NCI-H524 (cell line): ENCODE measurements at regions not wholly inside any gene's neighbourhood (a gene's known extent, or its start where the extent isn't known, plus 50 kb on each side); places are given as distances from the start of the nearest gene placed in this dataset.
A peak's percentile ranks its signal among the peaks of the same experiment; 100 is the strongest.
"Not testable (repeated sequence)": the region's sequence is repeated elsewhere in the genome, so short reads cannot be mapped to it uniquely, and the experiment has no call there.

Experiments used
- DNase-seq, 2 experiments: peaks; one replicate each; lab custom pipeline; 2025; lab: John Stamatoyannopoulos, UW

DNA sequence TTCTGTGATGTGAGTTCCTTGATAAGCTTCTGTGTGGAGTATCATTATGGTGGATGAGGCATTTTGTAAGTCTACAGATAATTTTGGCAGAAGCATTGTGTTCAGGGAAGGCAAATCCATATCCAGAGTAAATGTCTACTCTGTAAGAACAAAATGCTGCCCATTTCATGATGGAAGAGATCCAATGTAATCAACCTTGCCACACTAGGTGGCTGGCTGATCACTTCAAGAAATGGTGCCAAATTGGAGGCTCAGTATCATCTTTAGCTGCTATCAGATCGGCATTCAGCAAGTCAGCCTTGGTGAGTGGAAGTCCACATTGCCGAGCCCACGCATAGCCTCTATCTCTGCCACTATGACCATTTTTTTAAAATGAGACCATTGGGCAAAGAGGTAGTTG is 565.8 kb upstream of the USP24 start:
- DNase-seq, result no peak

DNA sequence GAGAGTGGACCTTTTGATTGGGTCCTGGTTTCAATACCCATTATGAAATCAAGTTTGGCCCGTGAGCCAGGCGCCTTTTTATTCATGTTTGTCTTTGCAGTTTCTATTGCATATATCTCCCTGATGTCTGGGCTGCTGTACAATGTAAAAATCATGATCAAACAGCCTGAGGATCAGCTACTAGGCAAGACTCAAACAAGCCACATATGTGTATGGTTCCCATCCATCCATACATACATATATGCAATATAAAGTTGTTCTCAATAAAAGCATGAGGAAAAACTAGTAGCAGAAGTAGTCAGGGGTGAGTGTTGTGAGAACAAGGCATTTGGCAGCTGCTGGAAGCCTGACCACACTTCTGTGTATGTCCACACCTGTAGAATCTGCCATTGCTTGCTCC is 562.4 kb upstream of the USP24 start:
- DNase-seq, result no peak

DNA sequence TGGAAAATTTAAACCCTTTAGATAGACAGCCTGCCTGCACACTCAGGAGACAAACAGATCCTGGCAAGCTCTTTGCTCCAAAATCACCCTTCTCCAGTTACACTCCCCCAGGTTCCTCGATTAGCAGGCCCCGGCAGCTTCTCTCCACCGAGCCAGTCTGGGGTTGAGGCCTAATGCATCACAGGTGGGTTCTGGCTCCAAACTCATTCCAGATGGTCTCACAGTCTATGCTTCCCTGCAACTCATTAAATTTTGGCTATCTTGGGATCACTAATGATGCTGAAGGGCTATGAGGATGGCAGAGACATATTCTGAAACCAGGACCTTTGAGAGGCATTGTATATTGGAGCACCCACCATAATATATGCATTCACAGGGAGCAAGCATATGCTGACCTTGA is 559.8 kb upstream of the USP24 start:
- DNase-seq, result peak in 1 of 2 experiments; percentile 3

DNA sequence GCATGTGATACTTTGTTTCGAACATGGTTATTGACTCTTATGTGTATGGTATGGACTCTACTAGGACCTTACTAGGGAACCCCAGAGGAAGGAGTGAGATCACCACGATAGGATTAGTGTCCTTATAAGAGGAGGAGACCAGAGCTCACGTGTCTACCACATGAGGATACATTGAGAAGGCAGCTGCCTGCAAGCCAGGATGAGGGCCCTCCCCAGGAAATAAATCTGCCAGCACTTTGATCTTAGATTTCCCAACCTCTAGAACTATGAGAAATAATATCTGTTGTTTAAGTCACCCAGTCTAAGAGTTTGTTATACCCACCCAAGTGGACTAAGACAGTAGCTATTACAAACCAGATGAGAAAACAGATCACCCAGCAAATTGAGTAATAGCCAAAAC is 559.3 kb upstream of the USP24 start:
- no peak for DNase-seq

DNA sequence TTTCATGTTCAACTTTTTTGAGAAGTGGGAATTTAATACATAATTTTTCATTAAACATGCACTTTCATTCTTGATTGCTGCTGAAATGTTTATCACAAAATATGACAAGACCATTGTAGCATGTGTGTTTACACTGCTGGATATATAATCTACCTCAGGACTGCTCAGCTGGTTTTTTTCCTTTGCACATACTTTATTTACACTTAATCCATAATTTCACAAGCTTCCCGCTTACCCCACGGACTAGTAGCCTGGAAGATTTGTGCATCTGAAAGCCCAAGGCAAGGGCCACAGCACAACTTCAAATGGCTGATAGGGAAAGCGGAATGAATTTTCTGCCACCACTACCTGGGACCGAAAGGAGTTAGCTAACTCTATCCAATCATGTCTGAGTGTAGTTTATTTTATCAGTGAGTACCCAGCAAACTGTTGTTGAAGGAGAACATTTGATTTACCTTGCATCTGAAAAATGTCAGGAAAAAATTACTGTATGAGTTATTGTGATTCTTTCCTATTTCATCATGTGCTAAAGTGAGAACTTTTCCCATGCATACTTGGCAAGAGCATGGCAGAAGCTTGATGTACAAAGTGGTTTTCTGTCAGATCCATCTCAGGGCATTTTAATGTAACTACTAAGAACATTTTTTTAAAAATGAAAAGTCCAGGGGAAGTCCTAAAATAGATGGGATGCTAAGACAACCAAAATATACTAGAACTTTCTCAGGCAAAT is 558.2 kb upstream of the USP24 start:
- no peak for DNase-seq

DNA sequence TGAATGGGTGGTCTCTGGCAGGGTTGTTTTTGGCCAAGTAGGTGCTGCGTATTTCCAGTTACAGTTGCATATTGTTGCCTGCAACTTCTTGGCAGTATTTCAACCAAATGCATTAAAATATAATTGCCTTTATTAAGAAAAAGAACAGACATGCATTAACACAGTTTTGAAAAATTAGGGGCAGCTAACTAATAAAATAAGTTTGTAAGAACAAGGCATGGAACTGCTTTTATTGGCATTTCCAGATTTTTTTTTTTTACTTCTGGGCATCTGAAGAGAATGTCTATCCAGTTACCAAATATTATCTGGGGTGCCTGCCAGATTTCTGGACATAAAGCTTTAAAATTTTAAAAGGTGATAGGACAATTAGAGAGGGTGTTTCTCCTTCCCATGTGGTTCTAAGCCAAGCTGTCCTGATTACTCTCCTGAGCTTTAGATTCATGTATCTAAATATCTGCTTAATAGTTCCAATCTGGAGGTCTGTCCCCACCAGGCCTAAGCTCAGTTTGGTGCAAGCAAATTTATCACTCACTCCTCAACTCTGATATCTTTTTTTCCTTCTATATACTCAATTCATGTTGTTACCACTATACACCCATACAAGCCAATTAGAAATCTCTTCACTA is 553.3 kb upstream of the USP24 start:
- no peak for DNase-seq

DNA sequence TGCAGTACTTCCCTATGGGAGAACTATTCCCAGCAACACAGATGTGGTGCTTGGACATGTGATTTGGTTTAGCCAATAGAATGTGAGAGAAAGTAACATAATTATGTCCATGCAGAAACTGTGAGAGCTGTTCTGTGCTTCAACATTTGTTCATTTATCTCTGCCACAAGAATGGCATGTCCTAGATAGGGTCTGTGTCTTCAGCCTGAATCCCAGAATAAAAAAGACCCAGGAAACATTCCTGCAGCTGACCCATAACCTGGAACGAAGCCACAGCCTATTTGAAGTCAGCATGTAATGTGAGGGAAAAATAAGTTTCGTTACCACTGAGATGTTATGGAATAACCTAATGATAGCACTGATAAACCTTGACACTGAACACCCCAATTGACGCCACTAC is 552.0 kb upstream of the USP24 start:
- DNase-seq, result no peak

DNA sequence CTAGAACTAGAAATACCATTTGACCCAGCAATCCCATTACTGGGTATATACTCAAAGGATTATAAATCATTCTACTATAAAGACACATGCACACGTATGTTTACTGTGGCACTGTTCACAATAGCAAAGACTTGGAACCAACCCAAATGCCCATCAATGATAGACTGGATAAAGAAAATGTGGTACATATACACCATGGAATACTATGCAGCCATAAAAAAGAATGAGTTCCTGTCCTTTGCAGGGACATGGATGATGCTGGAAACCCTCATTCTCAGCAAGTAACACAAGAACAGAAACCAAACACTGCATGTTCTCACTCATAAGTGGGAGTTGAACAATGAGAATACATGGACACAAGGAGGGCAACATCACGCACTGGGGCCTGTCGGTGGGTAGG is 550.3 kb upstream of the USP24 start:
- DNase-seq, result not testable (repeated sequence)

DNA sequence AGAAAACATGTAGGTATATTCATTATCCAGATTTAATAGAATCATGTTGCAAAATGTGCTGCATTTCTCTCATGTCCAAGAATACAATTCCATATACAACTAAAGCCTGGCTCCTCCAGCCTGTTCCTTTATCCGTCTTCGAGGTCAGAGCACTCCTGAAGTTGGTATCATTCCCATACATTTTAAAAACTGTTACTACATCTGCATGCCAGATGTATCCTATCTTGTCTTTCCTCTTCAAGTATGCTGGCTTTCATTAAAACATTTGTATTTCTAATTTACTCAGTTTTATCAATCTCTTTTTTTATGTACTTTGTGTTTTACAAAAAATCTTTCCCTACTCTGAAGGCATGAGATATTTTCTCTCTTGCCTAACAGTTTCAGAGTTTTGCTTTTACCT is 536.6 kb upstream of the USP24 start:
- no peak for DNase-seq

DNA sequence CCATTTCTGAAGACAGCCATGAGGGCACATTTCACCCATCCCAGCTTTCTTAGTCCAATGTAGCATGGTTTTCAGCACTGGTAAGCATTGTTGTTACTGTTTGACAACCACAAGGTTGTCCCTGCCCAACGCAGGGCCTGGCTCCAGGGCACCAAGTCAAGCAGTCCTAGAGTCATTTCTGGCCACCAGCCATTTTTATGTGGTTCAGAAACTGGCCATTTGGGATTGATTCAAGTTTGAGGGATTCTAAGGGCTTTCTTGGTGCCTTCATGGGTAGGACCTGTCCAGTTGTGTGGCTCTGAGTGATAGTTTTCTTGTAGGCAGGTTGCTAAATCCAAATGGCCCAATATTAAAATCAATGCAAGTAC is 535.4 kb upstream of the USP24 start:
- DNase-seq, result no peak

DNA sequence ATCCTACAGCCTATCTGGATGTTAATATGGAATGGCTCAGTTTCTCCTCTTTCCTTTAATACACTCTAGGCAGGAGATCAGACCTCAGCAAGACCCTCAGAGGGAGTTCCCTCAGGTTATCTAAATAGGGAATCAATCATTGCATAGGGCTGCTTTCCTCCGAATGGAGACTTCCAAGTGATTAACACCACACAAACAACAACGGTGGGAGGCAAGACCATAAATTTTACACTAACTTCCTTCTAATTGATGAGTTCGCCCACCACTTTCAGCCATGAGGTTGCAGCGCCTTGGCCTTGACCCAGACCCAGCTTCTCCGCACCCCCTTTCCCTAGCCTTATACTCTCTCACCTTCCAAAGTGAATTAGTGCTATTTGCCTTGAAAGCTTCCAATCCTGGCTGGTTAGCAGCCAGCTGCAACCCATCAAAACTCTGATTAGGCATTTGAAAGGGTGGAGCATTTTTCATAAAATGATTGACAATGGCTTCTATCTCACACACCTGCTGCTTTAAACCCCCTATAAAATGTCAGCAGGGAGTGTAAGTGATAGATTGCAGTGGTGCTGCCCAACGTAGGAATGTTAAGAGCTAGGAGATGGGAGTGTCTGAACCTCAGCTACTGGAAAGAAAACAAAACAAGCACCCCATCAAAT is 534.9 kb upstream of the USP24 start:
- DNase-seq, result no peak

DNA sequence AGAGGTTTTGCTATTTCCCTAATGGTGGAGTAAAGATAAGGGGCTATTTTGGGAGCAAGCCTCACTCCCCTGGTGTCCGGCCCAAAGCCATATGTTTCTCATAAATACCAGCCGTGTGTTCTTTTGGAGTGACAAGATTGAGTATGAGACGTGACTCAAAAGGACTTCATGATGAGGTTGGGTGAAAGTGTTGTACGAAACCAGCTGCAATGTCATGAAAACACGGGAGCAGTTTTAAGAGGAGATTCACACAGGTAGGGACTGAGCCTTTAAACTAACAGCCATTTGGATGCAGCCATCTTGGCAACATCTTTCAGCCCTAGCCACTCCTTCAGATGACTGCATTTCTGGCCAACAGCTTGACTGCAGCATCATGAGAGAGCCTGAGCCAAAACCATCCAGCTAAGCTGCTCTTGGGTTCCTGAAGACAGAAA is 532.3 kb upstream of the USP24 start:
- no peak for DNase-seq

DNA sequence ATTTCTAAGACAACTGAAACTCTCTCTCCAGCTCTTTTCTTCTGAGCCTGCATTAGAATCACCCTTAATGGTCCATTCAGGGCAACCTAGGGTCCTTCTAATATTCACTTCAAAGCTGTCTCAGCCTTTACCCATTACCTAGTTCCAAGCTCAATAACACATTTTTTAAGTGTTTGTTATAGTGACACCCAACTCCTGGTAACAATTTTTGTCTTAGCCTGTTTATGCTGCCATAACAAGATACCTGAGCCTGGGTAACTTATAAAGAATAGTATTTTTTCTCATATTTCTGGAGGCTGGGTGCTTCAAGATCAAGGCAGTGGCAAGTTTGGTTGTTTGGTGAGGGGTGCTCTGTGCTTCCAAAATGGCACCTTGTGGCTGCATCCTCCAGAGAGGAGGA is 531.5 kb upstream of the USP24 start:
- DNase-seq, result no peak

DNA sequence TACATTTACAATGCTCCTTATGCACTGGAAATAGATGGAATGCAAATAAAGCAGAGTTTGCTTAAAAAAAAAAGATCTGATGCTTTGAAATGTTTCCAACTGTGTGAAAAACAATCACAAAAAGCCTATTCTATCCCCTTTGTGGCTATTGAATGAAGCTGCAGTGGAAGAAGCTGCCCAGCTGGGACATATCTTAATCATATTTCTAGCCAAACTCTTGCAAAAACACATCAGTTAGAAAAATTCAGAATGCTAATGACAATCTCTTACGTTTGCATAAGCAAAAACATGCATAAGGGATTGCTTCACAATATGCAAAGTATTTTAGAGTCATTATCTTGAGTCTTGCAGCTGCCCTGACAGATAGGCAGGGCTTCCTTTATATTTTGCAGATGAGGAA is 526.4 kb upstream of the USP24 start:
- DNase-seq, result no peak

DNA sequence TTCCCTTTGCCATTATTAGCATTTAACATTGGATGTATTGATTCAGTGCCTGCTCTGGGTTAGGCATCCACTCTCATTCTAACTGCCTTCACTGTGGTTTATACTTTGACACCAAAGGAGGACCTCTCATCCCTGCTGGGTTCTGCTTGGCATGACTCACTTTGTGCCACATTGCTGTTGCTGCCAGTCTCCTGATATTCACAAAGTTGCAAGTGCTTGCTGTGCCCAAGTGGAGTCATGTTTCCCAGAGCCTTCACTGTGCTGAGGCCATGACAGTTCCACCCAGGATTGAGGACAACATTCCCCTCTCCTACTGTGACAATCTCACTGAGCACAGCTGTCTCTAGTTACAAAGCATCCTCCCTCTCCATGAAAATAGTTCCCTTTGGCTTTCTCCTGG is 519.9 kb upstream of the USP24 start:
- DNase-seq, result no peak

DNA sequence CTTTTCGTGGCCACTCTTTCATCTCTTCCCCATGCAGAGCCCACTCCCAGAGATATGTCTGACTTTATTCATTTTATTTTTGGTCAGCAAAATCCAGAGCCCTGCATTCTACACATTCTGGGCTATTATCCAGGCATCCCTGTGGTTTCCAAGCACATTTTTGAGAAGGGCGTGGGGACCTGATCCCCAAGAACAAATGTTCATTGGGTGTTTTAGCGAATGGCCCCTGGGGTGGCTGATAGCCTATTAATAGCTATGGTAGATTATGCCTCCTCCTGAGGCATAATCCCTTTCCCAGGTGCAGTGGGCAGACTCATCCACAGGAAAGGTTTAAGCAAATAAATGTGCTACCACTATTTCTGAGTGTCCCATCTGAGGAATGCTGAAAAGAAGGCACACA is 511.8 kb upstream of the USP24 start:
- no peak for DNase-seq

DNA sequence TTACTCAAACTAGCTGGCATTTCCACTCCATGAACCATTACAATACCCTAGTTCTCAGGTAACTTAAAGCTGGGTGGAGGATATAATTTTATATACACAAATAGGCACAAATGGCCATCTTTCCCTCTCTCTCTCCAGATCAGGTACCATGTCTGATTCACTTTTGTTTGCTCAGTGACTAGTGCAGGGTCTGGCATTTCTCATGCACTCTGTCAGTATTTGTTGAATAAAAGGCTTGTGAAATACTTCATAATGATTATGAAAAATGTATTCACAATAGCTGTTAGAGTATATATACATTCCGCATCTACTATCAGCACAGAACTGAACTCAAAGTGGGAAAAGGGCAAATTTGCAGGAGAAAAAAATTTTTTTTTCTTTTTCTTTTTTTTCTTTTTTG is 510.2 kb upstream of the USP24 start:
- DNase-seq, result no peak

DNA sequence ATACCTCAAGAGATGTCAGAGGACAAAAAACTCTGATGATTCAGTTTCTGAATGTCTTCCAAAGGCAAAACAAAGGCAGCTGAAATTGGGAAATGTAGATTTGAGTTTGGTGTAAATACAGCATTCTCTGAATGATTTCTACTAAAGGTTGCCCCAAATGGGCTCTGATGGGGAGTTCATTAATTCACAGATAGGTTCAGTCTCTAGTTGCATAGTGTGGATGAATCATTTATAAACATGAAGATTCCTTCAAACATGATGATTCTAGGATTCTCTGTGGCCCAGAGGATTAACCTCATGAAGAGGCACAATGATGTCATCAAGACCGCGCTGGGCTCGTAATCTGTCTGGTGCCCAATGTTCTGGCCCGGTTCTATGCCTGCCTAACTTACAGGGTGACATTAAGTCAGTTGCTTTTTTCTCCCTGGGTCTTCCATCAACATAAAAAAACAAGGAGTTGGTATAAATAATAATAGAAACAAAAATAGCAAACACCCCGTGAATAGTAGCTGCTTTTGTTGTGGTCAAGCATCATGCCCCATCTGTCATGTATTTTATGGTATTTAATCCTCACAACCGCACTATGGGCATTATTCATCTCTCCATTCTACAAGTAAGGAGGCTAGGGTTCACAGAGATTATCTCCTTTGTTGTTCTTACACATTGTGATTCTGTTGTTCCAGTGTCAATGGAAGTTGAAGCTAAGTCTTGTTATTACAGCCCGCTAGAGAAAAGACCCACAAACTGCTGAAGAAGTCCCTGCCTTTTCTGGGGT is 509.6 kb upstream of the USP24 start:
- no peak for DNase-seq

DNA sequence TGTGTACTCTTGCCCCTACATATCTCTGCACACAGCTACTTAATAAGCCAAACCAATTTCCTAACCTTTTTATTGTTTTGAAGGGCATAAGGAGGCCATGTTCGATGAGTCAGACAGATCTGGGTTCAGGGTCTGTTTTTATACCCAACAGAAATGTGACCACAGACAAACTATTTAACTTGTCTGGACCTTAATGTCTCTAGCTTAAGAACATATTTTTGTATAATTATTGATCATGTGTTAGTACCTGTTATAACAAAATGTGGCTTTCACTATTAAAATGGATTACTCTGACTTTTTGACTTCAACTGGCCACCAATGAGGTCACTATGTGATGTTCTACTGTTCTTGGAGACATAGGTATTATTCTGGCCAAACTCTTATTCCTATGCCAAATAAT is 507.8 kb upstream of the USP24 start:
- no peak for DNase-seq

DNA sequence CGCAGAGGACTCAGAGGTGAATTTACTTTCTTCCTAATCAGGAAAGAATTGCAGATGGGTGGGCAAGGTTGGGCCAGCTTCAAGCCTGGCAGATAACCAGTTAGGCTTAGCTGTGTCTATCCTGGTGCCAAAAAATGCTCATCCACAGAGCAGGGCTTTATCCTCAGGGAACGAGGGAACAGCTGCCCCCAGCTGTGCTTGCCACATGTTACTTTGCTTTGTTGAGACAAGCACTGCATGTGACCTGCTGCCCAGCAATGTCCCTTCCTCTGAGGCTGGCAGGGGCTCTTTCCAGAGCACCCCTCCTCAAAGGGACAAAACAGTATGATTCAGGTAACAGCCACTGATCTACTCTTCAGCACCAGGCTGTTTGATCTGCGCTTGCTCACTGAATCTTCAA is 505.1 kb upstream of the USP24 start:
- peak in 1 of 2 experiments; percentile 8 for DNase-seq

DNA sequence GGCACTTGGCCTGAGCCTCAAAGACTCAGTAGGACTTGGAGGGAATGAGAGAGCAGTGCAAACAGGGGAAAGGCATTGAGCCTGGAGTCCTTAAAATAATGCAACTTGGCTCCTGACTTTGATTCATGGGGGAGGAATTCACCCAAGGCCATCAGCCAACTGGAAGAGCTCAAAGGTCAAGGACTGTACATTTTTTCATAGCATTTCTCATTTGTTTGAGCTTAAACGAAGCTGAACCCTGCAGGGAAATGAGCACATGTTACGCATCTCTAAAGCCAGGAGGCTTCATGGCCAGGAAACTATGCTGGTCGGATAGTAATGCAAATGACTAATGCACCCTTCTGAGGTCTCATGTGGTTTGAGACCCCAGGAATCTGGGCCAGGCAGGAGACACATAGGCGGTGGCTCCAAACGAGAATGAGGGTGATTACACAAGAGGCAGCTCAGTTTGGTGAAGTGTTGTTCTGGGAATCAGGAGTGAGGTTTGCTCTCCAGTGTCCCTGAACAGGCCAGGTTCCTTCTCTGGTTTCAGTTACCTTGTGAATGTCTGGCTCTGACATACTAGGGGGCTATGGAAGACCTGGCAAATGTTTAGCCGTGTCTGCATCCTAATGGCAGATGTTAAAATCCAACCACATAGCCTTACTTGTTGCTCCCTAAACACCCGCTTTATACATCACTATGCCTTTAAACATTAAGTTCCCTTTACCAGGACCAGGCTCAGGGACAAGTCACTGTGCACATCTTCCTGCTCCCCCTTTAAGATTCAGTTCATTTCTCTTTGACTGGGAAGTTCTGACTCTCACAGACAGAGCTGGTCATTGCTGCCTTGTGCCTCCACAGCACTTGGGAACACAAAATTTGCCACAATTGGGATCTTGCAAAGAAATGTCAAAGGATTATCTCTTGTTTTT is 503.9 kb upstream of the USP24 start:
- no peak for DNase-seq

DNA sequence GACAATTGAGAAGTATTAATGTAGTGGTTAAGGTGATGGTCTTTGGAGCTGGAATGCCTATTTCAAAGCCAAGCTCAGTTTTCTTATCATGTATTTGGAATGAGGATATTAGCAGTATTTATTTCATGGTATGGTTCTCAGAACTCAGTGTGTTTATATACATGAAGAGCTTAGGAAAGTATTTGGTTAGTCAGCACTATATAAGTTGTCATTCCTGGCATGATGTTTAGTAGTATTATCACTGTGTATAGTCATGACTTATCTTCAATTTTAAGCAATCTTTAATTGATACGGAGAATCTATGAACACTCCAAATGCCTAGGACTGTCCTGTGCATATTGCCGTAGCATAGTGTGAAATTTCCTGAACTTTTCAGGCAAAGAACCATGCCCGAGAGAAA is 501.9 kb upstream of the USP24 start:
- no peak for DNase-seq
